Fibroblast of lung (primary cell): ENCODE measurements at regions not wholly inside any gene's neighbourhood (a gene's known extent, or its start where the extent isn't known, plus 50 kb on each side); places are given as distances from the start of the nearest gene placed in this dataset.

Experiments used
- DNase-seq, 2 donors: peaks; one replicate each; pipeline versions ENCODE4 v3.0.0 to v3.0.0-alpha.2; 2010; ENCODE audit warnings: low read depth in 2 of 2
- H2AFZ ChIP-seq: 2 replicates; pipeline ENCODE4 v1.5.1; 2012; ENCODE audit warnings: low read length, control low read depth, inconsistent platforms
- H3K27ac ChIP-seq: 2 replicates; pipeline ENCODE4 v1.5.1; 2011; ENCODE audit warnings: low read length, control low read depth; ENCODE audit not compliant: insufficient read depth
- H3K27me3 ChIP-seq: 2 replicates; pipeline ENCODE4 v1.5.1; 2011; ENCODE audit warnings: mild to moderate bottlenecking, low read length; ENCODE audit not compliant: control insufficient read depth, insufficient read depth
- H3K36me3 ChIP-seq: 2 replicates; pipeline ENCODE4 v1.5.1; 2011; ENCODE audit warnings: low read length; ENCODE audit not compliant: control insufficient read depth, insufficient read depth
- H3K4me1 ChIP-seq: 2 replicates; pipeline ENCODE4 v1.5.1; 2011; ENCODE audit warnings: low read length; ENCODE audit not compliant: control insufficient read depth, insufficient read depth; ENCODE audit errors: extremely low read depth
- H3K4me2 ChIP-seq: 2 replicates; pipeline ENCODE4 v1.5.1; 2011; ENCODE audit warnings: low read length, control low read depth; ENCODE audit not compliant: insufficient read depth; ENCODE audit errors: extremely low read depth
- H3K4me3 ChIP-seq, 4 experiments: fragments of 200-600 bp in 1 of 4; sonication (generic) in 1 of 4; replicated peaks in 1 of 4; 2 replicates each; pipeline ENCODE4 v1.5.1; 2011 to 2016; ENCODE audit warnings: low read length in 4 of 4, low read depth in 3 of 4, mild to moderate bottlenecking in 3 of 4, control low read depth in 2 of 4, inconsistent platforms in 1 of 4, mixed read lengths in 1 of 4; ENCODE audit not compliant: insufficient read depth in 1 of 4; ENCODE audit errors: control extremely low read depth in 1 of 4
- H3K79me2 ChIP-seq: 2 replicates; pipeline ENCODE4 v1.5.1; 2012; ENCODE audit warnings: mild to moderate bottlenecking, low read length, inconsistent platforms; ENCODE audit not compliant: control insufficient read depth, insufficient read depth
- H3K9ac ChIP-seq: 2 replicates; pipeline ENCODE4 v1.5.1; 2011; ENCODE audit warnings: mild to moderate bottlenecking, low read length, control low read depth; ENCODE audit not compliant: insufficient read depth
- H3K9me3 ChIP-seq: 2 replicates; pipeline ENCODE4 v1.5.1; 2012; ENCODE audit warnings: low read depth, low read length; ENCODE audit not compliant: control insufficient read depth, insufficient read depth
- H4K20me1 ChIP-seq: 2 replicates; pipeline ENCODE4 v1.5.1; 2011; ENCODE audit warnings: low read length; ENCODE audit not compliant: control insufficient read depth, insufficient read depth; ENCODE audit errors: extremely low read depth
- CTCF ChIP-seq, 2 donors: IDR thresholded peaks in 1 of 2; conservative IDR thresholded peaks in 1 of 2; 1 replicate in 1 of 2; 2 replicates in 1 of 2; pipeline ENCODE4 v1.5.1; 2011 to 2012; ENCODE audit warnings: low read length in 2 of 2, control low read depth in 1 of 2, inconsistent platforms in 1 of 2, low read depth in 1 of 2, mild to moderate bottlenecking in 1 of 2
- EZH2 ChIP-seq: IDR thresholded peaks from 2 replicates; pipeline ENCODE4 v1.5.1; 2012; ENCODE audit warnings: low read length, control low read depth, mild to moderate bottlenecking; ENCODE audit errors: missing control alignments

- Histone ChIP-seq H3K4me2 (no peak overlapping the region), H3K9me3 (no peaks in the 10 kb centered on the region), H3K36me3 (no peaks in the 10 kb centered on the region), H2AFZ (no peak overlapping the region), H3K4me3 (no peak overlapping the region), H4K20me1 (no peaks in the 10 kb centered on the region), H3K4me1 (no peaks in the 10 kb centered on the region), H3K27ac (no peak overlapping the region), H3K27me3 (no peaks in the 10 kb centered on the region), H3K79me2 (no peaks in the 10 kb centered on the region), H3K9ac (no peak overlapping the region)
- TF ChIP-seq CTCF (conservative IDR thresholded peaks at IDR 0.05 in 1 of 2, IDR thresholded peaks at IDR 0.05 in 1 of 2; ENCODE audit: low read depth in 1 of 2, low read length in 2 of 2) (no peak), EZH2 (no peak)
- DNase-seq: no peak
Measured at GRCh38 chr16:20136446-20136968, 62.8 kb upstream of the GPR139 start.

GRCh38 chr16:20129375-20129774 is 55.7 kb upstream of the GPR139 start:
- Histone ChIP-seq H3K9me3 (no peaks in the 10 kb centered on the region), H2AFZ (no peak overlapping the region), H3K36me3 (no peaks in the 10 kb centered on the region), H3K4me2 (no peak overlapping the region), H4K20me1 (no peaks in the 10 kb centered on the region), H3K4me1 (no peaks in the 10 kb centered on the region), H3K9ac (no peak overlapping the region), H3K27ac (no peak overlapping the region), H3K27me3 (no peaks in the 10 kb centered on the region), H3K79me2 (no peaks in the 10 kb centered on the region), H3K4me3 (no peak overlapping the region)
- TF ChIP-seq CTCF (conservative IDR thresholded peaks at IDR 0.05 in 1 of 2, IDR thresholded peaks at IDR 0.05 in 1 of 2; ENCODE audit: low read depth in 1 of 2, low read length in 2 of 2): no peak
- TF ChIP-seq EZH2: no peak
- no peak for DNase-seq
